Endothelial cell of umbilical vein (primary cell): ENCODE measurements at regions not wholly inside any gene's neighbourhood (a gene's known extent, or its start where the extent isn't known, plus 50 kb on each side); places are given as distances from the start of the nearest gene placed in this dataset.

ENCODE experiments used
- EZH2 ChIP-seq: IDR thresholded peaks from 2 replicates; pipeline ENCODE4 v1.6.1; 2012; ENCODE audit warnings: borderline replicate concordance, low read depth, mild to moderate bottlenecking, moderate library complexity, low read length, inconsistent platforms; ENCODE audit not compliant: severe bottlenecking
- POLR2AphosphoS5 ChIP-seq: IDR thresholded peaks from 2 replicates; pipeline ENCODE4 v1.6.1; 2012; ENCODE audit warnings: low read depth, mild to moderate bottlenecking, control low read depth, low read length, moderate library complexity; ENCODE audit not compliant: insufficient read depth
- TF ChIP-seq, protein P1 (sequence below), 2 donors: IDR thresholded peaks; 1 replicate in 1 of 2; 2 replicates in 1 of 2; pipeline ENCODE4 v1.5.1; 2011; ENCODE audit warnings: low read length in 2 of 2, mild to moderate bottlenecking in 2 of 2, moderate library complexity in 2 of 2, control low read depth in 1 of 2, inconsistent platforms in 1 of 2, low read depth in 1 of 2; ENCODE audit not compliant: insufficient read depth in 1 of 2; ENCODE audit errors: extremely low read depth in 1 of 2
- TF ChIP-seq, protein P2 (sequence below): IDR thresholded peaks from 2 replicates; pipeline ENCODE4 v1.6.1; 2011; ENCODE audit not compliant: insufficient read depth, insufficient read length

DNA sequence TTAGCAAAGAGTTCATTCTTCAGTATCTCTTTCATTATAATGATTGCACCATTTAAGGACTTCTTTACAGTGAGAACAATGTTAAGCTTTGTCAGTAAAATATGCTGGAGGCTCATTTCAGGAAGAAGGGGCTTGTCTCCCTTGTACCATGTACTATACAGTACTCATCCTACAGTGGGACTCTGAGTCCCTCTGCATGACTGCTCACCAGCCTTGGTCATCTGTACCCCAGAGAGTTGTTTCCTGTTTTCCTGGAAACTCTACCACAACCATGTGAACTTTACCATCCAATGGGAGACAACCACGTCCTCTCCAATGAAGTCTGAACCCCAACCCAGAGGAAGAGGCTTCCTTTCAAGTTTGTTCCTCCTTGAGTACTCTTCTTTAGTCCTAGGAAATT is 1171.1 kb upstream of the CRIM1 start:
- TF ChIP-seq EZH2 (no peak), POLR2AphosphoS5 (no peak)
- TF ChIP-seq, protein P1, sequence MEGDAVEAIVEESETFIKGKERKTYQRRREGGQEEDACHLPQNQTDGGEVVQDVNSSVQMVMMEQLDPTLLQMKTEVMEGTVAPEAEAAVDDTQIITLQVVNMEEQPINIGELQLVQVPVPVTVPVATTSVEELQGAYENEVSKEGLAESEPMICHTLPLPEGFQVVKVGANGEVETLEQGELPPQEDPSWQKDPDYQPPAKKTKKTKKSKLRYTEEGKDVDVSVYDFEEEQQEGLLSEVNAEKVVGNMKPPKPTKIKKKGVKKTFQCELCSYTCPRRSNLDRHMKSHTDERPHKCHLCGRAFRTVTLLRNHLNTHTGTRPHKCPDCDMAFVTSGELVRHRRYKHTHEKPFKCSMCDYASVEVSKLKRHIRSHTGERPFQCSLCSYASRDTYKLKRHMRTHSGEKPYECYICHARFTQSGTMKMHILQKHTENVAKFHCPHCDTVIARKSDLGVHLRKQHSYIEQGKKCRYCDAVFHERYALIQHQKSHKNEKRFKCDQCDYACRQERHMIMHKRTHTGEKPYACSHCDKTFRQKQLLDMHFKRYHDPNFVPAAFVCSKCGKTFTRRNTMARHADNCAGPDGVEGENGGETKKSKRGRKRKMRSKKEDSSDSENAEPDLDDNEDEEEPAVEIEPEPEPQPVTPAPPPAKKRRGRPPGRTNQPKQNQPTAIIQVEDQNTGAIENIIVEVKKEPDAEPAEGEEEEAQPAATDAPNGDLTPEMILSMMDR (IDR thresholded peaks at IDR 0.05; ENCODE audit: extremely low read depth in 1 of 2, insufficient read depth in 1 of 2, low read depth in 1 of 2, low read length in 2 of 2), result no peak
- TF ChIP-seq, protein P2, sequence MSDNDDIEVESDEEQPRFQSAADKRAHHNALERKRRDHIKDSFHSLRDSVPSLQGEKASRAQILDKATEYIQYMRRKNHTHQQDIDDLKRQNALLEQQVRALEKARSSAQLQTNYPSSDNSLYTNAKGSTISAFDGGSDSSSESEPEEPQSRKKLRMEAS, result no peak
